ENCODE measurements at regions not wholly inside any gene's neighbourhood (a gene's known extent, or its start where the extent isn't known, plus 50 kb on each side); places are given as distances from the start of the nearest gene placed in this dataset.

DNA sequence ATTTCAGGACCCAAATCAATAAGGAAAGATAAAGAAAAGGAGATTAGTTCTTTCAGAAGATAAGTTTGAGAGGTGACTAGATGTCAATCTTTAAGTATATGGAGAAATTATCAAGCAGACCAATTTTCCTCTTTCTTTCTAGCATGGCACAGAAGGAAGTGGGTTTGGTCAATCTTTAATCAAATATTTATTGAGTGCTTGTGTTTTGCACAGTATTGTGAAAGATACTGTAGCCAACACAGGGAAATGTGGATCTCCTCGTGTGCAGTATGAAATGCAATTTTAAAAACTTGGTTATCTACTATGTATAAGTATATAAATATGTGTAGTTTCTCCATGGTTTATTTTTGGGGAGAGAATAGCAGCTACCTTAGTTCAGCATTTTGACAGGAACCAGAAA is 655.2 kb downstream of the RAPGEF2 start:
- TF ChIP-seq CTCF (IDR thresholded peaks at IDR 0.05; ENCODE audit: insufficient read depth, low read depth, low read length) (no peak), EZH2 (IDR thresholded peaks at IDR 0.05; ENCODE audit: insufficient read depth, low read length) (no peak)
